ENCODE measurements at regions not wholly inside any gene's neighbourhood (a gene's known extent, or its start where the extent isn't known, plus 50 kb on each side); places are given as distances from the start of the nearest gene placed in this dataset.

- TF ChIP-seq FOXM1 (IDR thresholded peaks at IDR 0.05; ENCODE audit: borderline replicate concordance, low read depth) (no peak), CEBPB (IDR thresholded peaks at IDR 0.05) (no peak), TEAD4 (IDR thresholded peaks at IDR 0.05) (no peak), EP300 (IDR thresholded peaks at IDR 0.05; ENCODE audit: borderline replicate concordance) (no peak), YY1 (IDR thresholded peaks at IDR 0.05; ENCODE audit: low read depth) (no peak), TAF1 (IDR thresholded peaks at IDR 0.05; ENCODE audit: low read depth) (no peak), RAD21 (IDR thresholded peaks at IDR 0.05; ENCODE audit: low read depth) (no peak), CREB1 (IDR thresholded peaks at IDR 0.05; ENCODE audit: low read depth) (no peak), NFIC (IDR thresholded peaks at IDR 0.05) (no peak), EGR1 (IDR thresholded peaks at IDR 0.05) (no peak), ZBTB7A (IDR thresholded peaks at IDR 0.05; ENCODE audit: low read depth) (no peak)
- TF ChIP-seq, protein P1, sequence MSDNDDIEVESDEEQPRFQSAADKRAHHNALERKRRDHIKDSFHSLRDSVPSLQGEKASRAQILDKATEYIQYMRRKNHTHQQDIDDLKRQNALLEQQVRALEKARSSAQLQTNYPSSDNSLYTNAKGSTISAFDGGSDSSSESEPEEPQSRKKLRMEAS (IDR thresholded peaks at IDR 0.05) = no peak
- TF ChIP-seq, protein P2, sequence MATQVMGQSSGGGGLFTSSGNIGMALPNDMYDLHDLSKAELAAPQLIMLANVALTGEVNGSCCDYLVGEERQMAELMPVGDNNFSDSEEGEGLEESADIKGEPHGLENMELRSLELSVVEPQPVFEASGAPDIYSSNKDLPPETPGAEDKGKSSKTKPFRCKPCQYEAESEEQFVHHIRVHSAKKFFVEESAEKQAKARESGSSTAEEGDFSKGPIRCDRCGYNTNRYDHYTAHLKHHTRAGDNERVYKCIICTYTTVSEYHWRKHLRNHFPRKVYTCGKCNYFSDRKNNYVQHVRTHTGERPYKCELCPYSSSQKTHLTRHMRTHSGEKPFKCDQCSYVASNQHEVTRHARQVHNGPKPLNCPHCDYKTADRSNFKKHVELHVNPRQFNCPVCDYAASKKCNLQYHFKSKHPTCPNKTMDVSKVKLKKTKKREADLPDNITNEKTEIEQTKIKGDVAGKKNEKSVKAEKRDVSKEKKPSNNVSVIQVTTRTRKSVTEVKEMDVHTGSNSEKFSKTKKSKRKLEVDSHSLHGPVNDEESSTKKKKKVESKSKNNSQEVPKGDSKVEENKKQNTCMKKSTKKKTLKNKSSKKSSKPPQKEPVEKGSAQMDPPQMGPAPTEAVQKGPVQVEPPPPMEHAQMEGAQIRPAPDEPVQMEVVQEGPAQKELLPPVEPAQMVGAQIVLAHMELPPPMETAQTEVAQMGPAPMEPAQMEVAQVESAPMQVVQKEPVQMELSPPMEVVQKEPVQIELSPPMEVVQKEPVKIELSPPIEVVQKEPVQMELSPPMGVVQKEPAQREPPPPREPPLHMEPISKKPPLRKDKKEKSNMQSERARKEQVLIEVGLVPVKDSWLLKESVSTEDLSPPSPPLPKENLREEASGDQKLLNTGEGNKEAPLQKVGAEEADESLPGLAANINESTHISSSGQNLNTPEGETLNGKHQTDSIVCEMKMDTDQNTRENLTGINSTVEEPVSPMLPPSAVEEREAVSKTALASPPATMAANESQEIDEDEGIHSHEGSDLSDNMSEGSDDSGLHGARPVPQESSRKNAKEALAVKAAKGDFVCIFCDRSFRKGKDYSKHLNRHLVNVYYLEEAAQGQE (IDR thresholded peaks at IDR 0.05; ENCODE audit: low read depth) = no peak
Measured at GRCh38 chr1:55706397-55706796, 491.2 kb upstream of the USP24 start.
